GM13976 (cell line): ENCODE measurements at regions not wholly inside any gene's neighbourhood (a gene's known extent, or its start where the extent isn't known, plus 50 kb on each side); places are given as distances from the start of the nearest gene placed in this dataset.

ENCODE experiments used
- DNase-seq: peaks from one replicate; pipeline ENCODE4 v3.0.0; 2012; ENCODE audit warnings: low spot score
- CTCF ChIP-seq: IDR thresholded peaks from 2 replicates; pipeline ENCODE4 v1.5.1; 2012; ENCODE audit warnings: borderline replicate concordance, mild to moderate bottlenecking; ENCODE audit not compliant: insufficient read depth; ENCODE audit errors: extremely low read depth, missing control alignments, control extremely low read depth
- in situ Hi-C: fragments of 300-500 bp; cut with MboI; formaldehyde crosslinking; loops from one replicate; pipeline ENCODE4 v1.12.0; 2022; ENCODE audit warnings: low sequenced_read_pairs, mixed read lengths, inconsistent platforms; ENCODE audit not compliant: unreplicated experiment

GRCh38 chr4:147076179-147076578 is 130.5 kb upstream of the TTC29 start:
- TF ChIP-seq CTCF: no peak
- DNase-seq: no peak
- in situ Hi-C loops: loop anchor here (25.0 kb wide), 1 partner anchor 739 kb away; no protein-coding TSS in a partner anchor

- in situ Hi-C loops: loop anchor here (25.0 kb wide), 1 partner anchor 739 kb away; no protein-coding TSS in a partner anchor
- no peak for DNase-seq
- no peak for TF ChIP-seq CTCF
Observed at GRCh38 chr4:147076728-147077127, 131.1 kb upstream of the TTC29 start.

GRCh38 chr4:147078362-147078761 is 132.7 kb upstream of the TTC29 start:
- in situ Hi-C loops: loop anchor here (25.0 kb wide), 1 partner anchor 741 kb away; no protein-coding TSS in a partner anchor
- DNase-seq: no peak
- no peak for TF ChIP-seq CTCF

- in situ Hi-C loops: loop anchor here (25.0 kb wide), 1 partner anchor 742 kb away; no protein-coding TSS in a partner anchor
- no peak for DNase-seq
- TF ChIP-seq CTCF: no peak
Observed at GRCh38 chr4:147078875-147079658, 133.4 kb upstream of the TTC29 start.

GRCh38 chr4:147084861-147085260 is 139.2 kb upstream of the TTC29 start:
- in situ Hi-C loops: loop anchor here (25.0 kb wide), 1 partner anchor 748 kb away; no protein-coding TSS in a partner anchor
- TF ChIP-seq CTCF: no peak
- no peak for DNase-seq

GRCh38 chr4:147085781-147086180 is 140.1 kb upstream of the TTC29 start:
- no peak for DNase-seq
- no peak for TF ChIP-seq CTCF
- in situ Hi-C loops: loop anchor here (25.0 kb wide), 1 partner anchor 748 kb away; no protein-coding TSS in a partner anchor

DNA sequence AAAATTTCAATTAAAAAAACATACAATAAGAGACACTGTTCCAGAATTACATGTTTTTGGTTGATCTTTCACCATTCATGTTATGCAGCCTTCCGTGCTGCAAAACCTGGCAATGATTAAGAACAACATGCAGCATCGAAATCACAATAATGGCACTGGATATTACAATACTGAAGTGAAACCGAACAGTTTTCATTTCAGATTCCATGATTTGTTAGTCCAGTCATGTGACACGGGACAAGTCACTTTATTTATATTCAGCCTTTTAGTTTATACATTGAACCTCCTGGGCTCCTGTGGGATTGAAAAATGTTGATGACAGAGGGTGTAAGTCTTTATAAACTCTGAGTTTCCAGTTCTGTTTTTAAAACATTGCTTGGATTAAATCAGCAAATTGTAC is 142.5 kb upstream of the TTC29 start:
- in situ Hi-C loops: loop anchor here (25.0 kb wide), 1 partner anchor 751 kb away; no protein-coding TSS in a partner anchor
- DNase-seq: no peak
- TF ChIP-seq CTCF: no peak
